K562 (cell line): ENCODE measurements at regions not wholly inside any gene's neighbourhood (a gene's known extent, or its start where the extent isn't known, plus 50 kb on each side); places are given as distances from the start of the nearest gene placed in this dataset.

Source experiments
- ATAC-seq: fragments of 200-7000 bp; cut with Tn5 transposase; 3 replicates; pipeline ENCODE4 v1.9.1; 2020; ENCODE audit warnings: moderate library complexity
- BruUV-seq: library from RNA; stranded (reverse); fragments of 400-500 nt; replicated peaks from 2 replicates; lab custom pipeline; 2021; lab: Mats Ljungman, UMichigan
- CTCF ChIA-PET: fragments of 300-600 bp; formaldehyde crosslinking; extraction: SDS; loops from one replicate; lab custom pipeline; 2021; ENCODE audit warnings: low intra/inter-chr PET ratio; lab: Yijun Ruan, JAX
- POLR2A ChIA-PET: fragments of 300-600, 350-650 bp; sonication (Branson Sonifier 250); formaldehyde crosslinking; extraction: SDS; loops from one replicate; lab custom pipeline; 2021; ENCODE audit warnings: antibody characterized with exemption, inconsistent platforms; lab: Yijun Ruan, JAX
- DNase-seq, 4 experiments: peaks; one replicate each; pipeline versions ENCODE4 v3.0.0 to v3.0.0-alpha.2; 2011 to 2018; ENCODE audit warnings: low spot score in 3 of 4, mixed read lengths in 3 of 4; ENCODE audit errors: extremely low read depth in 1 of 4
- FAIRE-seq: peaks from 2 replicates; lab custom pipeline; 2011; peaks lifted over from hg19 to GRCh38; lab: Jason Lieb, UNC
- H2AFZ ChIP-seq: 2 replicates; pipeline ENCODE4 v1.6.0; 2011; ENCODE audit warnings: low read depth, low read length, control low read depth, inconsistent platforms
- H3K27ac ChIP-seq: fragments of 200-600 bp; 3 replicates; pipeline ENCODE4 v1.8.0; 2011; ENCODE audit warnings: low read depth, mild to moderate bottlenecking, control low read depth, inconsistent platforms, low read length, moderate library complexity, mixed read lengths; ENCODE audit errors: extremely low read depth
- H3K27me3 ChIP-seq, 2 experiments: fragments of 300-600 bp in 1 of 2; 2 replicates in 1 of 2; 3 replicates in 1 of 2; pipeline versions ENCODE4 v1.6.0 to v1.8.0; 2011; ENCODE audit warnings: inconsistent platforms in 2 of 2, low read length in 2 of 2, mild to moderate bottlenecking in 1 of 2, mixed read lengths in 1 of 2, moderate library complexity in 1 of 2; ENCODE audit not compliant: control insufficient read depth in 2 of 2, insufficient read depth in 2 of 2
- H3K36me3 ChIP-seq: fragments of 300-600 bp; 3 replicates; pipeline ENCODE4 v1.8.0; 2011; ENCODE audit warnings: mild to moderate bottlenecking, low read length, inconsistent platforms; ENCODE audit not compliant: control insufficient read depth, insufficient read depth
- H3K4me1 ChIP-seq, 2 experiments: fragments of 200-600 bp in 1 of 2; replicated peaks in 1 of 2; 2 replicates in 1 of 2; 3 replicates in 1 of 2; pipeline versions ENCODE4 v1.5.1 to v1.8.0; 2011; ENCODE audit warnings: inconsistent platforms in 2 of 2, low read length in 2 of 2, mild to moderate bottlenecking in 1 of 2, mixed read lengths in 1 of 2, moderate library complexity in 1 of 2; ENCODE audit not compliant: control insufficient read depth in 2 of 2, insufficient read depth in 2 of 2
- H3K4me2 ChIP-seq: 2 replicates; pipeline ENCODE4 v1.6.1; 2011; ENCODE audit warnings: low read length, control low read depth, inconsistent platforms, mixed read lengths; ENCODE audit not compliant: insufficient read depth
- H3K4me3 ChIP-seq: fragments of 200-600 bp; sonication (generic), shearing (Covaris generic); 2 replicates; pipeline ENCODE4 v1.5.1; 2016; ENCODE audit warnings: control low read depth, inconsistent platforms
- H3K79me2 ChIP-seq: fragments of 200-600 bp; 3 replicates; pipeline ENCODE4 v1.8.0; 2011; ENCODE audit warnings: low read length, inconsistent platforms; ENCODE audit not compliant: control insufficient read depth, insufficient read depth
- H3K9ac ChIP-seq, 2 experiments: 2 replicates each; pipeline versions ENCODE4 v1.6.0 to v1.6.1; 2011; ENCODE audit warnings: low read depth in 2 of 2, low read length in 2 of 2, control low read depth in 1 of 2, inconsistent platforms in 1 of 2, mild to moderate bottlenecking in 1 of 2, mixed read lengths in 1 of 2; ENCODE audit not compliant: insufficient read depth in 1 of 2
- H3K9me1 ChIP-seq: one replicate; pipeline ENCODE4 v1.6.0; 2011; ENCODE audit warnings: inconsistent platforms, mild to moderate bottlenecking, low read length, moderate library complexity; ENCODE audit not compliant: control insufficient read depth, insufficient read depth
- H3K9me3 ChIP-seq: replicated peaks from 2 replicates; pipeline ENCODE4 v1.5.1; 2011; ENCODE audit warnings: low read depth, low read length, inconsistent platforms; ENCODE audit not compliant: control insufficient read depth, insufficient read depth
- H4K20me1 ChIP-seq: replicated peaks from 2 replicates; pipeline ENCODE4 v1.6.1; 2011; ENCODE audit warnings: low read length, inconsistent platforms, mixed read lengths; ENCODE audit not compliant: control insufficient read depth, insufficient read depth
- ARID2 ChIP-seq: fragments of 450-650 bp; IDR thresholded peaks from 2 replicates; pipeline ENCODE4 v1.6.1; 2017; ENCODE audit warnings: antibody characterized with exemption, mild to moderate bottlenecking
- BRCA1 ChIP-seq, 2 experiments: fragments of 450-650 bp in 1 of 2; sonication (generic) in 1 of 2; formaldehyde crosslinking in 1 of 2; IDR thresholded peaks; 2 replicates each; pipeline versions ENCODE4 v1.5.0 to v1.6.1; 2017 to 2020; ENCODE audit warnings: mild to moderate bottlenecking in 1 of 2, missing genetic modification reagents in 1 of 2
- BRD4 ChIP-seq: fragments of 200-600 bp; sonication (generic); IDR thresholded peaks from 2 replicates; pipeline ENCODE4 v1.6.1; 2017; ENCODE audit warnings: inconsistent platforms
- CBFA2T3 ChIP-seq: fragments of 450-650 bp; IDR thresholded peaks from 2 replicates; pipeline ENCODE4 v1.6.1; 2017
- HDAC1 ChIP-seq, 2 experiments: fragments of 450-650 bp; IDR thresholded peaks; 2 replicates each; pipeline ENCODE4 v1.6.1; 2016 to 2017; ENCODE audit warnings: inconsistent platforms in 1 of 2, mild to moderate bottlenecking in 1 of 2, moderate library complexity in 1 of 2
- HDAC8 ChIP-seq: fragments of 450-650 bp; IDR thresholded peaks from 2 replicates; pipeline ENCODE4 v1.6.1; 2016; ENCODE audit warnings: mild to moderate bottlenecking, missing genetic modification characterization, moderate library complexity, missing compliant biosample characterization
- HNRNPUL1 ChIP-seq: fragments of 200-400 bp; formaldehyde crosslinking; IDR thresholded peaks from 2 replicates; pipeline ENCODE4 v1.6.1; 2017; ENCODE audit warnings: low read length
- MCM3 ChIP-seq: fragments of 450-650 bp; IDR thresholded peaks from 2 replicates; pipeline ENCODE4 v1.6.1; 2016
- MLX ChIP-seq, 2 experiments: fragments of 450-650 bp in 1 of 2; sonication (generic) in 1 of 2; formaldehyde crosslinking; conservative IDR thresholded peaks; 2 replicates each; pipeline versions ENCODE4 v1.4.0 to v1.8.1; 2020 to 2022; ENCODE audit warnings: mild to moderate bottlenecking in 1 of 2, missing genetic modification reagents in 1 of 2
- MTA1 ChIP-seq: fragments of 450-650 bp; IDR thresholded peaks from 2 replicates; pipeline ENCODE4 v1.6.1; 2017; ENCODE audit warnings: borderline replicate concordance
- MYNN ChIP-seq, 2 experiments: sonication (generic); formaldehyde crosslinking in 1 of 2; IDR thresholded peaks; 2 replicates each; pipeline versions ENCODE4 v1.5.0 to v1.6.1; 2016 to 2020; ENCODE audit warnings: antibody characterized with exemption in 1 of 2, missing genetic modification reagents in 1 of 2
- SMARCE1 ChIP-seq: fragments of 450-650 bp; IDR thresholded peaks from 2 replicates; pipeline ENCODE4 v1.7.1; 2016; ENCODE audit warnings: mild to moderate bottlenecking
- THRB ChIP-seq: fragments of 450-650 bp; formaldehyde crosslinking; conservative IDR thresholded peaks from 2 replicates; pipeline ENCODE4 v1.4.0; 2022; ENCODE audit warnings: mild to moderate bottlenecking, missing genetic modification characterization
- U2AF2 ChIP-seq: fragments of 200-400 bp; formaldehyde crosslinking; optimal IDR thresholded peaks from 2 replicates; pipeline ENCODE3; 2017; ENCODE audit warnings: low read depth, mild to moderate bottlenecking, low read length
- ZFX ChIP-seq: sonication (generic); formaldehyde crosslinking; IDR thresholded peaks from 2 replicates; pipeline ENCODE4 v1.8.0; 2022; ENCODE audit warnings: mild to moderate bottlenecking, missing genetic modification reagents, moderate library complexity
- ZNF263 ChIP-seq: sonication (generic); formaldehyde crosslinking; IDR thresholded peaks from 2 replicates; pipeline ENCODE4 v1.8.0; 2022; ENCODE audit warnings: mild to moderate bottlenecking, missing genetic modification reagents, borderline replicate concordance
- ZNF695 ChIP-seq: fragments of 450-650 bp; formaldehyde crosslinking; IDR thresholded peaks from 2 replicates; pipeline ENCODE4 v1.4.0; 2020; ENCODE audit warnings: mild to moderate bottlenecking, moderate library complexity
- ZSCAN29 ChIP-seq: fragments of 450-650 bp; IDR thresholded peaks from 2 replicates; pipeline ENCODE4 v1.6.1; 2017
- WGBS: fragments of 100-300 bp; shearing (Covaris generic); methylation state at CpG from one replicate; pipeline ENCODE4 v1.1.6; 2016; ENCODE audit warnings: low coverage, mixed read lengths; ENCODE audit not compliant: insufficient coverage; ENCODE audit errors: missing lambda C conversion rate; 5-methylcytosine and 5-hydroxymethylcytosine counted together
- in situ Hi-C: fragments of 300-500 bp; cut with MboI; formaldehyde crosslinking; loops from 4 replicates; pipeline ENCODE4 v1.15.0; 2018; ENCODE audit warnings: inconsistent platforms, mixed read lengths
- intact Hi-C: fragments of 100-400 bp; cut with micrococcal nuclease; formaldehyde crosslinking; loops from 2 replicates; pipeline ENCODE4 v1.14.2; 2022

- Histone ChIP-seq H3K79me2 (no peaks in the 10 kb centered on the region), H3K4me2 (no peak overlapping the region), H3K9me1 (no peaks in the 10 kb centered on the region), H4K20me1 (no peaks in the 10 kb centered on the region), H3K27me3 (no peaks in the 10 kb centered on the region), H2AFZ (no peak overlapping the region), H3K4me1 (no peaks in the 10 kb centered on the region), H3K9me3 (no peaks in the 10 kb centered on the region), H3K36me3 (no peaks in the 10 kb centered on the region), H3K4me3 (no peak overlapping the region), H3K9ac (no peak overlapping the region), H3K27ac (no peak overlapping the region)
- POLR2A ChIA-PET, result no interaction called here
- ATAC-seq, result no peak
- in situ Hi-C loops, result no loop called here
- TF ChIP-seq MYNN (IDR thresholded peaks at IDR 0.05) (no peak), MYNN (CRISPR knock-in tag; IDR thresholded peaks at IDR 0.05) (no peak)
- FAIRE-seq, result no peak
- WGBS, result 0% methylated on average over 2 of the region's 2 CpGs
- intact Hi-C loops, result no loop called here
- no TSS peak for BruUV-seq
- DNase-seq, result no peak
- CTCF ChIA-PET, result no interaction called here
Observed at GRCh38 chr5:99995407-99995806, 539.8 kb upstream of the FAM174A start.

GRCh38 chr5:99973779-99974178 lies 561.4 kb upstream of the FAM174A start:
- Histone ChIP-seq H3K9me1 (no peaks in the 10 kb centered on the region), H3K9me3 (no peaks in the 10 kb centered on the region; the same call in 1 of the 2 replicates), H3K4me2 (no peak overlapping the region), H3K9ac (no peak overlapping the region), H4K20me1 (no peaks in the 10 kb centered on the region), H3K4me1 (no peaks in the 10 kb centered on the region), H3K79me2 (no peaks in the 10 kb centered on the region), H3K4me3 (no peak overlapping the region), H3K27ac (no peak overlapping the region), H2AFZ (no peak overlapping the region), H3K36me3 (no peaks in the 10 kb centered on the region), H3K27me3 (no peaks in the 10 kb centered on the region)
- POLR2A ChIA-PET, result no interaction called here
- BruUV-seq, result no TSS peak
- CTCF ChIA-PET, result no interaction called here
- DNase-seq, result no peak
- intact Hi-C loops (no loop called here), in situ Hi-C loops (no loop called here)
- no peak for FAIRE-seq
- 0% methylated on average over 4 of the region's 4 CpGs for WGBS
- ATAC-seq, result no peak
- no peak for TF ChIP-seq ARID2
- no peak for TF ChIP-seq BRD4
- no peak for TF ChIP-seq ZSCAN29
- TF ChIP-seq ZNF263, result no peak
- no peak for TF ChIP-seq MCM3
- TF ChIP-seq BRCA1 (IDR thresholded peaks at IDR 0.05), result no peak
- TF ChIP-seq BRCA1 (CRISPR knock-in tag; IDR thresholded peaks at IDR 0.05), result no peak
- no peak for TF ChIP-seq CBFA2T3
- TF ChIP-seq ZFX (CRISPR knock-in tag), result no peak
- no peak for TF ChIP-seq HDAC1 (IDR thresholded peaks at IDR 0.05)
- TF ChIP-seq ZNF695 (CRISPR knock-in tag), result no peak
- no peak for TF ChIP-seq MTA1
- no peak for TF ChIP-seq MLX (CRISPR knock-in tag; conservative IDR thresholded peaks at IDR 0.05)
- no peak for TF ChIP-seq SMARCE1
- TF ChIP-seq U2AF2, result no peak
- no peak for TF ChIP-seq HNRNPUL1
- TF ChIP-seq HDAC8 (tag), result no peak
- no peak for TF ChIP-seq THRB (CRISPR knock-in tag)
